ENCODE measurements at regions not wholly inside any gene's neighbourhood (a gene's known extent, or its start where the extent isn't known, plus 50 kb on each side); places are given as distances from the start of the nearest gene placed in this dataset.

DNA sequence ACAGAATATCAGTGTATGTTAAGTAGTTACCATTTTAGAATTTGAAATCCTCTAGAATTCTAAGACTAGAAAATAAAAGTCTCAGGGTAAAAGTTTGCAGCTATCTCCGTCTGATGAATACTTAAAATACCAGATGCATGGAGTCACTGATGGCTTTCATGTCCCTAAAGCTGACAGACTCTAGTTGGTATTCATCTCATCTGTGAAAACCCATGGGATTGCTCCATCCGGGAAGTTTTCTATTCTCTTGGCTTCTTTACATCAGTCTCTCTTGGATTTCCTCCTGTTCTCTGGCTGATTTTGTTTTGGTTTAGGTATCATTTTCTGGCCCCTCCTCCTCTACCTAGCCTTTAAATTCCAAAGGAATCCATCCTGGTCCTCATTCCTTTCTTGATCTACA, 465.6 kb upstream of the POU3F3 start:
- Histone ChIP-seq H2AFZ (ENCODE audit: low read depth, low read length) (no peak overlapping the region), H3K36me3 (ENCODE audit: insufficient read depth, low read length) (no peaks in the 10 kb centered on the region), H3K4me2 (ENCODE audit: low read length) (no peak overlapping the region), H3K27me3 (ENCODE audit: insufficient read depth, low read depth, low read length) (no peaks in the 10 kb centered on the region), H4K20me1 (ENCODE audit: insufficient read depth) (no peaks in the 10 kb centered on the region), H3K9me3 (ENCODE audit: low read length) (no peaks in the 10 kb centered on the region), H3K9me2 (ENCODE audit: insufficient read depth, low read length) (no peaks in the 10 kb centered on the region), H3K27ac (ENCODE audit: low read length) (no peak overlapping the region), H3K79me2 (replicated peaks; ENCODE audit: insufficient read depth, low read length) (no peaks in the 10 kb centered on the region), H3K4me3 (ENCODE audit: low read length) (no peak overlapping the region), H3F3A (ENCODE audit: insufficient read depth, low read length, poor library complexity, severe bottlenecking) (no peaks in the 10 kb centered on the region), H3K9ac (ENCODE audit: low read length) (no peak overlapping the region)
- TF ChIP-seq SMC3 (conservative IDR thresholded peaks at IDR 0.05; ENCODE audit: poor library complexity) (no peak), MXI1 (conservative IDR thresholded peaks at IDR 0.05; ENCODE audit: poor library complexity, severe bottlenecking) (no peak), EZH2 (IDR thresholded peaks at IDR 0.05; ENCODE audit: borderline replicate concordance, insufficient read depth, low read length, poor library complexity, severe bottlenecking) (no peak), RAD21 (conservative IDR thresholded peaks at IDR 0.05) (no peak), POLR2AphosphoS5 (IDR thresholded peaks at IDR 0.05) (no peak), TAF1 (IDR thresholded peaks at IDR 0.05; ENCODE audit: low read depth) (no peak), EP300 (conservative IDR thresholded peaks at IDR 0.05; ENCODE audit: poor library complexity, severe bottlenecking) (no peak)
- TF ChIP-seq, protein P1, sequence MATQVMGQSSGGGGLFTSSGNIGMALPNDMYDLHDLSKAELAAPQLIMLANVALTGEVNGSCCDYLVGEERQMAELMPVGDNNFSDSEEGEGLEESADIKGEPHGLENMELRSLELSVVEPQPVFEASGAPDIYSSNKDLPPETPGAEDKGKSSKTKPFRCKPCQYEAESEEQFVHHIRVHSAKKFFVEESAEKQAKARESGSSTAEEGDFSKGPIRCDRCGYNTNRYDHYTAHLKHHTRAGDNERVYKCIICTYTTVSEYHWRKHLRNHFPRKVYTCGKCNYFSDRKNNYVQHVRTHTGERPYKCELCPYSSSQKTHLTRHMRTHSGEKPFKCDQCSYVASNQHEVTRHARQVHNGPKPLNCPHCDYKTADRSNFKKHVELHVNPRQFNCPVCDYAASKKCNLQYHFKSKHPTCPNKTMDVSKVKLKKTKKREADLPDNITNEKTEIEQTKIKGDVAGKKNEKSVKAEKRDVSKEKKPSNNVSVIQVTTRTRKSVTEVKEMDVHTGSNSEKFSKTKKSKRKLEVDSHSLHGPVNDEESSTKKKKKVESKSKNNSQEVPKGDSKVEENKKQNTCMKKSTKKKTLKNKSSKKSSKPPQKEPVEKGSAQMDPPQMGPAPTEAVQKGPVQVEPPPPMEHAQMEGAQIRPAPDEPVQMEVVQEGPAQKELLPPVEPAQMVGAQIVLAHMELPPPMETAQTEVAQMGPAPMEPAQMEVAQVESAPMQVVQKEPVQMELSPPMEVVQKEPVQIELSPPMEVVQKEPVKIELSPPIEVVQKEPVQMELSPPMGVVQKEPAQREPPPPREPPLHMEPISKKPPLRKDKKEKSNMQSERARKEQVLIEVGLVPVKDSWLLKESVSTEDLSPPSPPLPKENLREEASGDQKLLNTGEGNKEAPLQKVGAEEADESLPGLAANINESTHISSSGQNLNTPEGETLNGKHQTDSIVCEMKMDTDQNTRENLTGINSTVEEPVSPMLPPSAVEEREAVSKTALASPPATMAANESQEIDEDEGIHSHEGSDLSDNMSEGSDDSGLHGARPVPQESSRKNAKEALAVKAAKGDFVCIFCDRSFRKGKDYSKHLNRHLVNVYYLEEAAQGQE (IDR thresholded peaks at IDR 0.05; ENCODE audit: borderline replicate concordance) = no peak
- TF ChIP-seq, protein P2, sequence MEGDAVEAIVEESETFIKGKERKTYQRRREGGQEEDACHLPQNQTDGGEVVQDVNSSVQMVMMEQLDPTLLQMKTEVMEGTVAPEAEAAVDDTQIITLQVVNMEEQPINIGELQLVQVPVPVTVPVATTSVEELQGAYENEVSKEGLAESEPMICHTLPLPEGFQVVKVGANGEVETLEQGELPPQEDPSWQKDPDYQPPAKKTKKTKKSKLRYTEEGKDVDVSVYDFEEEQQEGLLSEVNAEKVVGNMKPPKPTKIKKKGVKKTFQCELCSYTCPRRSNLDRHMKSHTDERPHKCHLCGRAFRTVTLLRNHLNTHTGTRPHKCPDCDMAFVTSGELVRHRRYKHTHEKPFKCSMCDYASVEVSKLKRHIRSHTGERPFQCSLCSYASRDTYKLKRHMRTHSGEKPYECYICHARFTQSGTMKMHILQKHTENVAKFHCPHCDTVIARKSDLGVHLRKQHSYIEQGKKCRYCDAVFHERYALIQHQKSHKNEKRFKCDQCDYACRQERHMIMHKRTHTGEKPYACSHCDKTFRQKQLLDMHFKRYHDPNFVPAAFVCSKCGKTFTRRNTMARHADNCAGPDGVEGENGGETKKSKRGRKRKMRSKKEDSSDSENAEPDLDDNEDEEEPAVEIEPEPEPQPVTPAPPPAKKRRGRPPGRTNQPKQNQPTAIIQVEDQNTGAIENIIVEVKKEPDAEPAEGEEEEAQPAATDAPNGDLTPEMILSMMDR (IDR thresholded peaks at IDR 0.05; ENCODE audit: poor library complexity, severe bottlenecking) = no peak

DNA sequence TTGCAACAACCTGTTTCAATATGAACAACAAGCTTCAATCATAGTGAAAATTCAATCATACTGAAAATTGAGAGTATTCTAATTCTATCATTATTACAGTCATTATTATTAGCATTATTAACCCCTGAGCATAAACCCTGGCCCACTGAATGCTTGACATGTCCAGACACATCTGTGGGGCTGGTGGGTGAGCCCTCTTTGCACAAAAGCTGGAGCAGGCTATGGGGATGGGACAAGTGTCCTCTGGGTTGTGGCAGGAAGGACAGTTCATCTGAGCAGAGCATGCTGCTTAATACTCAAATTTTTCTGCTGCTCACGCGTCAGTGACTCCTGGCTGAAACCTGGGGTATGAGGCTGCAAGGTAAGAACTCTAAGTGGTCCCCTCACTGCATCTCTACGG, 451.1 kb upstream of the POU3F3 start:
- Histone ChIP-seq H3F3A (ENCODE audit: insufficient read depth, low read length, poor library complexity, severe bottlenecking) (no peaks in the 10 kb centered on the region), H3K27ac (ENCODE audit: low read length) (no peak overlapping the region), H3K9me3 (ENCODE audit: low read length) (no peaks in the 10 kb centered on the region), H3K27me3 (ENCODE audit: insufficient read depth, low read depth, low read length) (no peaks in the 10 kb centered on the region), H3K9ac (ENCODE audit: low read length) (no peak overlapping the region), H3K9me2 (ENCODE audit: insufficient read depth, low read length) (no peaks in the 10 kb centered on the region), H3K4me3 (ENCODE audit: low read length) (no peak overlapping the region), H3K36me3 (ENCODE audit: insufficient read depth, low read length) (no peaks in the 10 kb centered on the region), H3K4me2 (ENCODE audit: low read length) (no peak overlapping the region), H2AFZ (ENCODE audit: low read depth, low read length) (no peak overlapping the region), H4K20me1 (ENCODE audit: insufficient read depth) (no peaks in the 10 kb centered on the region), H3K79me2 (replicated peaks; ENCODE audit: insufficient read depth, low read length) (no peaks in the 10 kb centered on the region)
- no peak for TF ChIP-seq MXI1 (conservative IDR thresholded peaks at IDR 0.05; ENCODE audit: poor library complexity, severe bottlenecking)

DNA sequence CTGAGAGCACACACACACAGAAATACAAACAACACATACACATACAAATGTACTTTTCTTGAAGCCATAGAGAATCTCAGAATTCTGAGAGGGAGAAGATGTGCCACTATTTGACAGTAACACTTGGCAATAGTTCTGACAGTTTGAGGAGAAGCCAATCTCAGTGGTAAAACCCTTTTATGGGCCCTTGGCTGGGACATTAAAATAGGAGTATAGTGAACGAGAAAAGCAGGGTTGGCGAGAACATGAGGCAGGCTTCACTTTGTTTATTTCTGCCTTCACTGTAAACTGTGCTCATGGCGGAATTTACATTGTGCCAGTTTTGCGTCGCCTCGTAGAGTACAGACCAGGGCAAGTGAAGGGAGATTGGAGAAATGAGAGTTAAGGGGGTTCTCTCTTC, 449.4 kb upstream of the POU3F3 start:
- TF ChIP-seq, protein P1 (IDR thresholded peaks at IDR 0.05; ENCODE audit: borderline replicate concordance) = no peak
- no peak for TF ChIP-seq RAD21 (conservative IDR thresholded peaks at IDR 0.05)
- TF ChIP-seq, protein P2 (IDR thresholded peaks at IDR 0.05; ENCODE audit: poor library complexity, severe bottlenecking) = no peak
- TF ChIP-seq SMC3 (conservative IDR thresholded peaks at IDR 0.05; ENCODE audit: poor library complexity) = no peak
- no peak for TF ChIP-seq POLR2AphosphoS5 (IDR thresholded peaks at IDR 0.05)
- TF ChIP-seq EP300 (conservative IDR thresholded peaks at IDR 0.05; ENCODE audit: poor library complexity, severe bottlenecking) = no peak
- TF ChIP-seq TAF1 (IDR thresholded peaks at IDR 0.05; ENCODE audit: low read depth) = no peak
- TF ChIP-seq MXI1 (conservative IDR thresholded peaks at IDR 0.05; ENCODE audit: poor library complexity, severe bottlenecking) = no peak
- no peak for TF ChIP-seq EZH2 (IDR thresholded peaks at IDR 0.05; ENCODE audit: borderline replicate concordance, insufficient read depth, low read length, poor library complexity, severe bottlenecking)
- no peaks in the 10 kb centered on the region for H3K27me3 ChIP-seq (ENCODE audit: insufficient read depth, low read depth, low read length)
- H3K27ac ChIP-seq (ENCODE audit: low read length) = no peak overlapping the region
- no peaks in the 10 kb centered on the region for H3F3A ChIP-seq (ENCODE audit: insufficient read depth, low read length, poor library complexity, severe bottlenecking)
- H4K20me1 ChIP-seq (ENCODE audit: insufficient read depth) = no peaks in the 10 kb centered on the region
- no peaks in the 10 kb centered on the region for H3K79me2 ChIP-seq (replicated peaks; ENCODE audit: insufficient read depth, low read length)
- no peaks in the 10 kb centered on the region for H3K36me3 ChIP-seq (ENCODE audit: insufficient read depth, low read length)
- H2AFZ ChIP-seq (ENCODE audit: low read depth, low read length) = no peak overlapping the region
- no peaks in the 10 kb centered on the region for H3K9me2 ChIP-seq (ENCODE audit: insufficient read depth, low read length)
- no peak overlapping the region for H3K9ac ChIP-seq (ENCODE audit: low read length)
- no peaks in the 10 kb centered on the region for H3K9me3 ChIP-seq (ENCODE audit: low read length)
- H3K4me3 ChIP-seq (ENCODE audit: low read length) = no peak overlapping the region
- no peak overlapping the region for H3K4me2 ChIP-seq (ENCODE audit: low read length)
